ENCODE measurements at regions not wholly inside any gene's neighbourhood (a gene's known extent, or its start where the extent isn't known, plus 50 kb on each side); places are given as distances from the start of the nearest gene placed in this dataset.
A peak's percentile ranks its signal among the peaks of the same experiment; 100 is the strongest.

- no peak for DNase-seq
Measured at GRCh38 chr2:34126279-34126678, 527.2 kb upstream of the FAM98A start.

- no peak for DNase-seq
Measured at GRCh38 chr2:34123996-34124785, 525.1 kb upstream of the FAM98A start.

GRCh38 chr2:34121076-34121475 lies 522.0 kb upstream of the FAM98A start:
- peak; percentile 68 for DNase-seq

- DNase-seq, result no peak
Measured at GRCh38 chr2:34115076-34115475, 516.0 kb upstream of the FAM98A start.

- DNase-seq, result no peak
Measured at GRCh38 chr2:34112161-34112560, 513.1 kb upstream of the FAM98A start.

- DNase-seq, result no peak
Measured at GRCh38 chr2:34110392-34110791, 511.3 kb upstream of the FAM98A start.

- DNase-seq, result no peak
Measured at GRCh38 chr2:34107811-34108210, 508.7 kb upstream of the FAM98A start.

GRCh38 chr2:34105006-34105767 lies 506.1 kb upstream of the FAM98A start:
- DNase-seq, result no peak

- DNase-seq, result no peak
Measured at GRCh38 chr2:34104601-34105000, 505.5 kb upstream of the FAM98A start.

- peak; percentile 31 for DNase-seq
Measured at GRCh38 chr2:34103437-34103836, 504.3 kb upstream of the FAM98A start.

- no peak for DNase-seq
Measured at GRCh38 chr2:34102339-34102738, 503.2 kb upstream of the FAM98A start.

- no peak for DNase-seq
Measured at GRCh38 chr2:34099377-34099776, 500.3 kb upstream of the FAM98A start.

- no peak for DNase-seq
Measured at GRCh38 chr2:34098256-34098655, 499.2 kb upstream of the FAM98A start.

- peak; percentile 72 for DNase-seq
Measured at GRCh38 chr2:34096562-34097171, 497.6 kb upstream of the FAM98A start.

- no peak for DNase-seq
Measured at GRCh38 chr2:34093790-34094189, 494.7 kb upstream of the FAM98A start.

- no peak for DNase-seq
Measured at GRCh38 chr2:34070196-34070595, 471.1 kb upstream of the FAM98A start.

- DNase-seq, result no peak
Measured at GRCh38 chr2:34069604-34070003, 470.5 kb upstream of the FAM98A start.

- no peak for DNase-seq
Measured at GRCh38 chr2:34050413-34050812, 451.3 kb upstream of the FAM98A start.

- no peak for DNase-seq
Measured at GRCh38 chr2:34045101-34045655, 446.1 kb upstream of the FAM98A start.

GRCh38 chr2:34037886-34038285 lies 438.8 kb upstream of the FAM98A start:
- no peak for DNase-seq

- no peak for DNase-seq
Measured at GRCh38 chr2:34037157-34037556, 438.1 kb upstream of the FAM98A start.

GRCh38 chr2:34031097-34031496 lies 432.0 kb upstream of the FAM98A start:
- no peak for DNase-seq

- DNase-seq, result no peak
Measured at GRCh38 chr2:34030273-34030672, 431.2 kb upstream of the FAM98A start.

GRCh38 chr2:34029073-34029472 lies 430.0 kb upstream of the FAM98A start:
- no peak for DNase-seq

Data from RPMI8226 (cell line).